ENCODE measurements at regions not wholly inside any gene's neighbourhood (a gene's known extent, or its start where the extent isn't known, plus 50 kb on each side); places are given as distances from the start of the nearest gene placed in this dataset.

DNA sequence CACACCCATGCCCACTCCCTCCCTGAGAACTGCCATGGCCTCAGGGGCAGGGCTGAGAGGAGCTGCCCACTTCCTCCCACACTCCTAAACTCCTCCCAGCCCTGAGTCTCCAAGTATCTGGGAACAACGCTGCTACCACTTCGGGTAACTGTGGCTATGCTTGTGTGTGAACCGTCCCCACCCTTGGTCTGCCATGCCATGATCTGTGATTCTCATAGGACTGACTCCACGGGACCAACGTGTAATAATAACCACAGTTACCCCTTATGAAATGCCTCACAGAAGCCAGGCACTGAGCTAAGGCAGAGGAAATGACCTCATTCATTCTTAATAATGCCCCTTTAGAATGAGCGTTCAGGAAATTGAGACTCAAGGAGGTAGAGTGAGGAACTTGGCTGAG is 103.9 kb upstream of the SMIM23 start:
- Histone ChIP-seq H3K27me3 (ENCODE audit: low read length) (no peaks in the 10 kb centered on the region), H2AFZ (ENCODE audit: low read depth, low read length, severe bottlenecking) (no peak overlapping the region), H3K4me3 (ENCODE audit: insufficient read depth, low read length, poor library complexity, severe bottlenecking) (no peak overlapping the region), H3K4me2 (ENCODE audit: low read depth, low read length, poor library complexity, severe bottlenecking) (no peak overlapping the region), H3K27ac (ENCODE audit: low read depth, low read length) (no peak overlapping the region), H3F3A (ENCODE audit: insufficient read depth) (no peaks in the 10 kb centered on the region), H3K79me2 (ENCODE audit: insufficient read depth, low read length) (no peaks in the 10 kb centered on the region), H3K36me3 (ENCODE audit: low read length) (no peaks in the 10 kb centered on the region), H3K9me2 (replicated peaks; ENCODE audit: insufficient read depth, low read length) (no peaks in the 10 kb centered on the region), H3K9me3 (ENCODE audit: insufficient read depth, low read length) (no peaks in the 10 kb centered on the region), H4K20me1 (ENCODE audit: low read depth, low read length) (no peaks in the 10 kb centered on the region), H3K9ac (ENCODE audit: low read length) (no peak overlapping the region)
- TF ChIP-seq EZH2phosphoT487 (conservative IDR thresholded peaks at IDR 0.05; ENCODE audit: low read length) = no peak
- TF ChIP-seq, protein P1, sequence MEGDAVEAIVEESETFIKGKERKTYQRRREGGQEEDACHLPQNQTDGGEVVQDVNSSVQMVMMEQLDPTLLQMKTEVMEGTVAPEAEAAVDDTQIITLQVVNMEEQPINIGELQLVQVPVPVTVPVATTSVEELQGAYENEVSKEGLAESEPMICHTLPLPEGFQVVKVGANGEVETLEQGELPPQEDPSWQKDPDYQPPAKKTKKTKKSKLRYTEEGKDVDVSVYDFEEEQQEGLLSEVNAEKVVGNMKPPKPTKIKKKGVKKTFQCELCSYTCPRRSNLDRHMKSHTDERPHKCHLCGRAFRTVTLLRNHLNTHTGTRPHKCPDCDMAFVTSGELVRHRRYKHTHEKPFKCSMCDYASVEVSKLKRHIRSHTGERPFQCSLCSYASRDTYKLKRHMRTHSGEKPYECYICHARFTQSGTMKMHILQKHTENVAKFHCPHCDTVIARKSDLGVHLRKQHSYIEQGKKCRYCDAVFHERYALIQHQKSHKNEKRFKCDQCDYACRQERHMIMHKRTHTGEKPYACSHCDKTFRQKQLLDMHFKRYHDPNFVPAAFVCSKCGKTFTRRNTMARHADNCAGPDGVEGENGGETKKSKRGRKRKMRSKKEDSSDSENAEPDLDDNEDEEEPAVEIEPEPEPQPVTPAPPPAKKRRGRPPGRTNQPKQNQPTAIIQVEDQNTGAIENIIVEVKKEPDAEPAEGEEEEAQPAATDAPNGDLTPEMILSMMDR (IDR thresholded peaks at IDR 0.05; ENCODE audit: insufficient read depth, low read length, poor library complexity, severe bottlenecking) = no peak

DNA sequence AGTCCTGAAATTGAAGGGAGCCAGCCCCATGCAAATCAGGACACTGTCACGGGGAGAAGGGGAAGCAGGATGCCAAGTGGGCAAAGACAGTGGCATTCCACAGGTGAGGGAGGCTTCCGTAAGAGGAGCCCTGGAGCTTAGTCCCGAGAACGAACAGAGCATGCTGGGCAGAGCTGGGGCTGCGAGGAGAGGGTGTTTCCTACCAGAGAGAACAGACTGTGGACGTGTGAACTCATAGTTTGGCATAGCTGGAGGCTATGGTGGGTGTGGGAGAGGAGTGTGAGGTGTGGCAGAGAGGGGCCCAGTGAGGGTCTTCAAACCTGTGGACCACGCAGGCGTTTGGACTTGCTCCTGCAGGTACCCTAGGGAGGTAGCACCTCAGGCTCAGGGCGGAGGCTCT is 102.8 kb upstream of the SMIM23 start:
- no peaks in the 10 kb centered on the region for H3K9me2 ChIP-seq (replicated peaks; ENCODE audit: insufficient read depth, low read length)
- H3K4me3 ChIP-seq (ENCODE audit: insufficient read depth, low read length, poor library complexity, severe bottlenecking) = no peak overlapping the region
- no peak overlapping the region for H3K27ac ChIP-seq (ENCODE audit: low read depth, low read length)
- no peaks in the 10 kb centered on the region for H3K9me3 ChIP-seq (ENCODE audit: insufficient read depth, low read length)
- H4K20me1 ChIP-seq (ENCODE audit: low read depth, low read length) = no peaks in the 10 kb centered on the region
- H3K79me2 ChIP-seq (ENCODE audit: insufficient read depth, low read length) = no peaks in the 10 kb centered on the region
- H3K4me2 ChIP-seq (ENCODE audit: low read depth, low read length, poor library complexity, severe bottlenecking) = no peak overlapping the region
- H3K27me3 ChIP-seq (ENCODE audit: low read length) = no peaks in the 10 kb centered on the region
- no peaks in the 10 kb centered on the region for H3F3A ChIP-seq (ENCODE audit: insufficient read depth)
- TF ChIP-seq, protein P1 (IDR thresholded peaks at IDR 0.05; ENCODE audit: insufficient read depth, low read length, poor library complexity, severe bottlenecking) = no peak
- TF ChIP-seq EZH2phosphoT487 (conservative IDR thresholded peaks at IDR 0.05; ENCODE audit: low read length) = no peak
- no peak overlapping the region for H2AFZ ChIP-seq (ENCODE audit: low read depth, low read length, severe bottlenecking)
- no peak overlapping the region for H3K9ac ChIP-seq (ENCODE audit: low read length)
- H3K36me3 ChIP-seq (ENCODE audit: low read length) = no peaks in the 10 kb centered on the region

DNA sequence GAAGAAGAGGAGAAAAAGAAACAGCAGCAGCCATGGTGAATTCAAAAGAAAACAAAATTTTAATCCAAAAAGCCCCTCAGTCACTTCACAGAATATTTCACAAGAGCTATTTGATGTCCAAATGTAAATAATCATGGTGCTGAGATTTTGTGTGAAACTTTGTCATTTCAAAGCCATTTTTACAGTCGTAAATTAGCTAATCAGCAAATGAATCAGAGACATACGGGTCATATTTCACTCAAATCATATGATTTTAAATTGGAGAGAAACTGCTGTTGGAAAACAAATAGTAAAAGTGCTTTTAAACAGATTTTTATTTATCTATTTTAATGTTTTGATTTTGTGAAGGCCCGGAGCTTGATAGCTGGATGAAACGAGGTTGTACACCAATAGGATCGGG is 101.4 kb upstream of the SMIM23 start:
- no peak overlapping the region for H3K4me2 ChIP-seq (ENCODE audit: low read depth, low read length, poor library complexity, severe bottlenecking)
- H3K4me3 ChIP-seq (ENCODE audit: insufficient read depth, low read length, poor library complexity, severe bottlenecking) = no peak overlapping the region
- no peak overlapping the region for H3K9ac ChIP-seq (ENCODE audit: low read length)
- TF ChIP-seq EZH2phosphoT487 (conservative IDR thresholded peaks at IDR 0.05; ENCODE audit: low read length) = no peak
- TF ChIP-seq, protein P1 (IDR thresholded peaks at IDR 0.05; ENCODE audit: insufficient read depth, low read length, poor library complexity, severe bottlenecking) = no peak
- no peaks in the 10 kb centered on the region for H3K27me3 ChIP-seq (ENCODE audit: low read length)
- H4K20me1 ChIP-seq (ENCODE audit: low read depth, low read length) = no peaks in the 10 kb centered on the region
- H3K9me2 ChIP-seq (replicated peaks; ENCODE audit: insufficient read depth, low read length) = no peaks in the 10 kb centered on the region
- no peaks in the 10 kb centered on the region for H3K9me3 ChIP-seq (ENCODE audit: insufficient read depth, low read length)
- H3K79me2 ChIP-seq (ENCODE audit: insufficient read depth, low read length) = no peaks in the 10 kb centered on the region
- H2AFZ ChIP-seq (ENCODE audit: low read depth, low read length, severe bottlenecking) = no peak overlapping the region
- H3K27ac ChIP-seq (ENCODE audit: low read depth, low read length) = no peak overlapping the region
- no peaks in the 10 kb centered on the region for H3K36me3 ChIP-seq (ENCODE audit: low read length)
- H3F3A ChIP-seq (ENCODE audit: insufficient read depth) = no peaks in the 10 kb centered on the region
